HCT116 (cell line): ENCODE measurements at regions not wholly inside any gene's neighbourhood (a gene's known extent, or its start where the extent isn't known, plus 50 kb on each side); places are given as distances from the start of the nearest gene placed in this dataset.

ENCODE experiments used
- CEBPB ChIP-seq: IDR thresholded peaks from 2 replicates; pipeline ENCODE4 v1.6.1; 2012; ENCODE audit warnings: low read depth
- EZH2phosphoT487 ChIP-seq: fragments of 200-600 bp; IDR thresholded peaks from 2 replicates; pipeline ENCODE4 v1.6.1; 2018; ENCODE audit warnings: antibody characterized with exemption, borderline replicate concordance
- JUND ChIP-seq: IDR thresholded peaks from 2 replicates; pipeline ENCODE4 v1.6.1; 2012
- MAX ChIP-seq: IDR thresholded peaks from 2 replicates; pipeline ENCODE4 v1.6.1; 2012
- POLR2A ChIP-seq: IDR thresholded peaks from 2 replicates; pipeline ENCODE4 v1.7.0; 2011; ENCODE audit warnings: borderline replicate concordance; ENCODE audit not compliant: insufficient read depth, insufficient read length; ENCODE audit errors: extremely low read depth
- POLR2AphosphoS5 ChIP-seq: IDR thresholded peaks from 2 replicates; pipeline ENCODE4 v1.6.1; 2011; ENCODE audit warnings: mild to moderate bottlenecking, low read depth, low read length, moderate library complexity
- RAD21 ChIP-seq: IDR thresholded peaks from 2 replicates; pipeline ENCODE4 v1.6.1; 2012; ENCODE audit warnings: low read depth, mild to moderate bottlenecking
- SIN3A ChIP-seq: IDR thresholded peaks from 2 replicates; pipeline ENCODE4 v1.6.1; 2012; ENCODE audit warnings: low read depth
- SP1 ChIP-seq: IDR thresholded peaks from 2 replicates; pipeline ENCODE4 v1.6.1; 2012; ENCODE audit warnings: low read depth
- SRF ChIP-seq: IDR thresholded peaks from 2 replicates; pipeline ENCODE4 v1.6.1; 2012; ENCODE audit warnings: low read depth
- TF ChIP-seq, protein P1 (sequence below), 3 experiments: fragments of 200-600 bp in 1 of 3; sonication (generic) in 1 of 3; IDR thresholded peaks in 2 of 3; conservative IDR thresholded peaks in 1 of 3; 2 replicates each; pipeline ENCODE4 v1.5.1; 2012 to 2017; ENCODE audit warnings: low read depth in 2 of 3, low read length in 2 of 3, antibody characterized with exemption in 1 of 3, borderline replicate concordance in 1 of 3, control low read depth in 1 of 3, mild to moderate bottlenecking in 1 of 3, mixed read lengths in 1 of 3, mixed run types in 1 of 3, moderate library complexity in 1 of 3; ENCODE audit not compliant: insufficient read depth in 1 of 3

DNA sequence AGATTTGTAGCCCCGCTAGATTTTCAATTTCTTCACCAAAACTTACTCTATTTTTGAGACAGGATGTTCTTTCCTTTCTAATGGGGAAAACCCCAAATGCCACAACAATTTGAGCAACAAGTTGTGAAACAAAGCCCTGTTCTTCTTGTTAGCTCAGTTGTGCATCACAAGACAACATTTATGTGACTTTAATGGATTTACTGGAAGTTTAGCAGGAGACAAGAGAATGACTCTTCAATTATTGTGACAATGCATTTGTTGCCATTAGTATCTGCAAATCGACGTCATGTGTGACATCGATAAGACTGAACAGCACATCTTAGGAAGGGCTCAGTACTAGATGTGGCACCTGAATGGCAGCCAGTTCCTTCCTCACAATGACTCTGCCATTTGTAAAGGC lies 1028.9 kb upstream of the TMEM132C start:
- TF ChIP-seq, protein P1, sequence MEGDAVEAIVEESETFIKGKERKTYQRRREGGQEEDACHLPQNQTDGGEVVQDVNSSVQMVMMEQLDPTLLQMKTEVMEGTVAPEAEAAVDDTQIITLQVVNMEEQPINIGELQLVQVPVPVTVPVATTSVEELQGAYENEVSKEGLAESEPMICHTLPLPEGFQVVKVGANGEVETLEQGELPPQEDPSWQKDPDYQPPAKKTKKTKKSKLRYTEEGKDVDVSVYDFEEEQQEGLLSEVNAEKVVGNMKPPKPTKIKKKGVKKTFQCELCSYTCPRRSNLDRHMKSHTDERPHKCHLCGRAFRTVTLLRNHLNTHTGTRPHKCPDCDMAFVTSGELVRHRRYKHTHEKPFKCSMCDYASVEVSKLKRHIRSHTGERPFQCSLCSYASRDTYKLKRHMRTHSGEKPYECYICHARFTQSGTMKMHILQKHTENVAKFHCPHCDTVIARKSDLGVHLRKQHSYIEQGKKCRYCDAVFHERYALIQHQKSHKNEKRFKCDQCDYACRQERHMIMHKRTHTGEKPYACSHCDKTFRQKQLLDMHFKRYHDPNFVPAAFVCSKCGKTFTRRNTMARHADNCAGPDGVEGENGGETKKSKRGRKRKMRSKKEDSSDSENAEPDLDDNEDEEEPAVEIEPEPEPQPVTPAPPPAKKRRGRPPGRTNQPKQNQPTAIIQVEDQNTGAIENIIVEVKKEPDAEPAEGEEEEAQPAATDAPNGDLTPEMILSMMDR (IDR thresholded peaks at IDR 0.05 in 2 of 3, conservative IDR thresholded peaks at IDR 0.05 in 1 of 3; ENCODE audit: borderline replicate concordance in 1 of 3, insufficient read depth in 1 of 3, low read depth in 2 of 3, low read length in 2 of 3): no peak
- TF ChIP-seq POLR2A: no peak
- no peak for TF ChIP-seq MAX
- TF ChIP-seq CEBPB: no peak
- no peak for TF ChIP-seq JUND
- TF ChIP-seq SP1: no peak
- TF ChIP-seq RAD21: no peak
- no peak for TF ChIP-seq SIN3A
- no peak for TF ChIP-seq POLR2AphosphoS5
- no peak for TF ChIP-seq SRF
- no peak for TF ChIP-seq EZH2phosphoT487
